Activated naive CD8-positive, alpha-beta T cell treated with anti-CD3 and anti-CD28 coated beads, Interleukin-2, amount 50 U/mL, for 24 hours (primary cell): ENCODE measurements at regions not wholly inside any gene's neighbourhood (a gene's known extent, or its start where the extent isn't known, plus 50 kb on each side); places are given as distances from the start of the nearest gene placed in this dataset.

Experiments
- ATAC-seq: fragments of 150-1000 bp; cut with Tn5 transposase; one replicate; pipeline ENCODE4 v1.10.0; 2021
- DNase-seq: peaks from one replicate; pipeline ENCODE4 v3.0.0; 2021
- H3K27ac Mint-ChIP-seq: one replicate; pipeline ENCODE4 v1.8.0; 2021; ENCODE audit warnings: mild to moderate bottlenecking, mixed read lengths
- H3K27me3 Mint-ChIP-seq: one replicate; pipeline ENCODE4 v1.8.0; 2021; ENCODE audit warnings: mixed read lengths
- H3K36me3 Mint-ChIP-seq: one replicate; pipeline ENCODE4 v1.8.0; 2021; ENCODE audit warnings: low read depth, mixed read lengths
- H3K4me1 Mint-ChIP-seq: one replicate; pipeline ENCODE4 v1.8.0; 2021; ENCODE audit warnings: mixed read lengths
- H3K4me3 Mint-ChIP-seq: one replicate; pipeline ENCODE4 v1.8.0; 2021; ENCODE audit warnings: mild to moderate bottlenecking, moderate library complexity, mixed read lengths
- H3K9me3 Mint-ChIP-seq: one replicate; pipeline ENCODE4 v1.8.0; 2021; ENCODE audit warnings: mixed read lengths

DNA sequence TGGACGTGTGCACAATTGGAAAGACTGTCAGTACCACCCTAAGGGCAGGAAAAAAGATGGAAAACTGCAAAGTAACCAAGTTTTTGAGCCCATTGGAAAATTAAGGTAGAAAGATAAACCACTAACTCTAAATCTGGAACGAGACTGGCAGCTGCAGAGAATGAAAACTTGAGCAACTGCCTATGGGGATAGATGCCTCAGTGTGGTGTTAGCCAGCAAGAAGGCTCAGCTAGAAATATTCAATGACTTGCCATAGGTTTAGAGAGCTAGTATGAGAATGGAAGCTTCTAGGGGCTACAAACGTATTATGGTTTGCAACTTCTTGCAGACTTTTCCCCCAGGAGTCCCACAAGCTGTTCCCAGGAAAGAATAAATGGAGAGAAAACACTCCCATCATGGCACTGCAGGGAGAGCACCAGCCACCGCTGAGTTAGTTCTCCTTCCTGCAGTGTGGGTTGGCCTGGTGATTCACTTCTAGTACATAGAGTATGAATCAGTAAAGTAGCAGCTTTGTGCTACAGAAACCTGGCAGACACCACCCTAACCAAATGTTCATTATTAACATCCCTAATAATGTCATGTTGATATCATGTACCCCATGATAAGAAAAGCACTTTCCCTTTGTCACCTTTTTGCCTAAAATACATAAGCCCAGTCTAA lies 372.4 kb upstream of the VWC2 start:
- ATAC-seq (no peak), DNase-seq (no peak)
- H3K27me3 Mint-ChIP-seq: no peaks in the 10 kb centered on the region
- no peaks in the 10 kb centered on the region for H3K9me3 Mint-ChIP-seq
- no peak overlapping the region for H3K27ac Mint-ChIP-seq
- no peaks in the 10 kb centered on the region for H3K36me3 Mint-ChIP-seq
- H3K4me3 Mint-ChIP-seq: no peak overlapping the region
- no peaks in the 10 kb centered on the region for H3K4me1 Mint-ChIP-seq

DNA sequence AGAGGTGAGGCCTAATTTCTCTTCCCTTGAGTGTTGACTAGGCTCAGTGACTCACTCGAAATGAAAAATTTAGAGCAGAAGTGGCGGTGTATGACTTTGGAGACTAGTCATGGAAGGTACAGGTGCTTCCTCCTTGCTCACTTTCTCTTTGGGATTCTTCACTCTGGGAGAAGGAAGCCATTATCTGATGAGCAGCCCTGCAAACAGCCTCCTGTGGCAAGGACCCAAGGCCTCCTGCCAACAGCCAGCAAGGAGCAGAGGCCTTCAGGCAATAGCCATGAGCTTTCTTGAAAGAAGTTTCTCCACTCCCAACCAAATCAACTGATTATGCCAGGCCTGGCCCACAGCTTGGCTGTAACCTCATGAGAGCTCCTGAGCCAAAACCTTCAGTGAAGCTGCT lies 369.6 kb upstream of the VWC2 start:
- DNase-seq (no peak), ATAC-seq (no peak)
- Mint-ChIP-seq H3K4me1 (no peaks in the 10 kb centered on the region), H3K36me3 (no peaks in the 10 kb centered on the region), H3K27ac (no peak overlapping the region), H3K9me3 (no peaks in the 10 kb centered on the region), H3K4me3 (no peak overlapping the region), H3K27me3 (no peaks in the 10 kb centered on the region)

DNA sequence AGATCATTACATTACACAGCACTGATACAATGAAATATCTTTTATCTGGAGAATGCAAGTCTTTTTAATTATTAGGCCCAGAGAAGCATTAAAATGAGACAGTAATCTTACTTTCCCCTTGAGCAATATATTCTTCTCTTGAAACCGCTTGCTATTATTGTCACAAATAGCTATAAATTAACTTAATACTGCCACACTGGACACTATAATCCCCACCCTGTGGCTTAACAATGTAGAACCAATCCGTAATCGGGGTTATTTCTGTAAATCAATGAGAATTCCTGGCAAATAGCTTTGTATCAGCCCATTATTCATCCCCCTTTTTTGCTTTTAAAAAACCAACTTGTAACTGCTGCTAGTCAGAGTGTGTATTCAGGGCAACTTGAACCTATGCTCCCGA lies 366.2 kb upstream of the VWC2 start:
- Mint-ChIP-seq H3K4me3 (no peak overlapping the region), H3K36me3 (no peaks in the 10 kb centered on the region), H3K27me3 (no peaks in the 10 kb centered on the region), H3K4me1 (no peaks in the 10 kb centered on the region), H3K9me3 (no peaks in the 10 kb centered on the region), H3K27ac (no peak overlapping the region)
- no peak for DNase-seq
- ATAC-seq: no peak

DNA sequence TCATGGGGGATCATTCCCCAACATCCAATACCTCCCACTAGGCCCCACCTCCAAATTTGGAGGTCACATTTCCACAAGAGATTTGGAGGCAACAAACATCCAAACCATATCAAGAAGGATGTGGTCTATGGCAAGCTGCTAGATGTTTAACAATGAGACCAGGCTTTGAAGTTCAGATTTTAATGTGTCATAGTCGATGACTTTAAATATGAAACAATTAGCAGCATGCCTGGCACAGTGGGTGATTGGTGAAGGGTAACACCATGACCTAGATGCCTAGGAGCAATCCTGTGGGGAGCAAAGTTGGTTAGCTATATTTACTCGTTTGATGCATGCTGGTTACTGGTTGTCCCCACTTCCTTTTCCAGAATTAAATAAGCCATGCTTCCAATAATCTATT lies 356.4 kb upstream of the VWC2 start:
- DNase-seq (no peak), ATAC-seq (no peak)
- no peaks in the 10 kb centered on the region for H3K36me3 Mint-ChIP-seq
- no peak overlapping the region for H3K27ac Mint-ChIP-seq
- H3K27me3 Mint-ChIP-seq: no peaks in the 10 kb centered on the region
- H3K4me1 Mint-ChIP-seq: no peaks in the 10 kb centered on the region
- no peak overlapping the region for H3K4me3 Mint-ChIP-seq
- H3K9me3 Mint-ChIP-seq: peaks cover 9% of the 10 kb centered on the region

DNA sequence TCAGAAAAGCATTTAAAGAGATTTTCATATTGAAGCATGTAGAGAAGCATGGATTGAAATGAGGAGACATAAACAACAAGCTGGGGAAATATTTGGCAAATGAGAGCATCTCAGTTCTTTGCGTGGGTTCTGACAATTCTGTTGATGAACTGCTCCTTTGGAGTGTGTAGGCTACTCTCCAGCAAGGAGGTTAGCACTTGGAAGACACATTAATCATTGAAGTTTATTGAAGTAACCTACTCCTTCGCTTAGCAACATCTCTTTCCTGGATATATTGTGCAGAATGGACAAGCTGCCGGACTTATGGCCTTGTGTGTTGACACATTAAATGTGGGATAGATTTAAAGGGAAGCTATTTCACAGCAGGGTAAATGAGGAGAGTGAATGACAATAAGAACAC lies 354.5 kb upstream of the VWC2 start:
- ATAC-seq (no peak), DNase-seq (no peak)
- no peaks in the 10 kb centered on the region for H3K36me3 Mint-ChIP-seq
- peaks cover 4% of the 10 kb centered on the region for H3K9me3 Mint-ChIP-seq
- no peak overlapping the region for H3K4me3 Mint-ChIP-seq
- H3K4me1 Mint-ChIP-seq: no peaks in the 10 kb centered on the region
- H3K27me3 Mint-ChIP-seq: no peaks in the 10 kb centered on the region
- H3K27ac Mint-ChIP-seq: no peak overlapping the region

DNA sequence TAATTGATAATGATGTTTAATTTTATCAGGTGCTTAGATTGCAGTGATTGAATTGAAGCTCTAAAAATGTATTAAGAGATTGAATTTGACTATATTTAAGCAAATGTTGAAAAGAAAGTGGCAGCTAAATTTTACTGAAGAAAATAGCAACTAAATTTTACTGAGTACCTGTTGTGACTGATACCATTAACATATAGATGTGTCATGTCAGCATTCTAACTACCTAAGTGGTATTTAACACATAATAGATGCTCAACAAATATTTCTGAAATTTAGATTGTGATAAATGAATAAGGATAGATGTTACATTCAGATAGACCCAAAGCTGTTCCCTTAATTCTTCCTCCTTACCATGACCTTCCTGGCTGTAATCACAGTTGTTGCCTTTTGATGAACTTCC lies 350.9 kb upstream of the VWC2 start:
- no peaks in the 10 kb centered on the region for H3K4me1 Mint-ChIP-seq
- no peak overlapping the region for H3K4me3 Mint-ChIP-seq
- H3K36me3 Mint-ChIP-seq: no peaks in the 10 kb centered on the region
- no peaks in the 10 kb centered on the region for H3K27me3 Mint-ChIP-seq
- DNase-seq: no peak
- ATAC-seq: no peak
- H3K9me3 Mint-ChIP-seq: peaks cover 4% of the 10 kb centered on the region
- H3K27ac Mint-ChIP-seq: no peak overlapping the region

DNA sequence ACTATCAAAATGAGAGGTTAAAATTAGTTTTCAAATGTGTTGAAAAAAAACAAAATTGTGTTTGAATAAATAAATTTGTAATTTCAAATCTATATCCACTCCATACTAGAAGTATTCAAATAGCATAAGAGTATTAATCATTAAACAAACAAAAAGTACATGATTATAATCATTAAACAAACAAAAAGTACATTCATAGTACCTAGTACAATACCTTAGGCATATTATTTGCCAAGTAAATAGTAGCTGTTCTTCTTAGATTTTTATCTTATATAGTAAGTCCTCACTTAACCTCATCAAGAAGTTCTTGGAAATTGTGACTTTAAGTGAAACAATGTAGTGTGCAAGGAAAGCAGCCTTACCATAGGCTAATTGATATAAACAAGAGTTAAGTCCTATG lies 349.3 kb upstream of the VWC2 start:
- ATAC-seq: no peak
- H3K4me1 Mint-ChIP-seq: no peaks in the 10 kb centered on the region
- peaks cover 4% of the 10 kb centered on the region for H3K9me3 Mint-ChIP-seq
- H3K4me3 Mint-ChIP-seq: no peak overlapping the region
- no peaks in the 10 kb centered on the region for H3K27me3 Mint-ChIP-seq
- no peak for DNase-seq
- H3K36me3 Mint-ChIP-seq: no peaks in the 10 kb centered on the region
- no peak overlapping the region for H3K27ac Mint-ChIP-seq

DNA sequence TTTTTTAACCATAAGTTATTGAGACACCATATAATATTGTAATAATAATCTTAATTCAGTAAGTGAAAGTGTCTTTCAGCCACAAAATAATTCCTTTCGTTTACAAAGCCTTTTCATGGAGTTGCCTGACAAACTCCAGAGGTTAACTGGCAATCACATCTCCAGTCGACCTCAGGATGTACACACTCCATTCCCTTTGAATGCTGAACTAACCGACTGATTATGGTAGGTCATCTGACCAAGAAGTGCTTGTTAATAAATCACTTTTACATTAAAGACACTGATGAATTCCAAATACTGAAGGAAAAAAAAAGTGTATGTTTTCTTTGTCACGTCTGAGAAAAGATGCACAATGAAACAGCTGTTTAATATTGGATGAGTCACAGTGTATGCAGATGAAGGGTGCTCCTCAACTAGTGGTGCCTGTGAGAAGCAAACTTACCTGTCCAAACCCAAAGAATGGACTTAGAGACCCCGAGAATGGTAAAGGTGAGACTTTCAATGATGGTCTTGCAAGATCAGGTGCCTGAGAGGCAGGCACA lies 348.1 kb upstream of the VWC2 start:
- Mint-ChIP-seq H3K27ac (no peak overlapping the region), H3K9me3 (peaks cover 4% of the 10 kb centered on the region), H3K4me3 (no peak overlapping the region), H3K4me1 (no peaks in the 10 kb centered on the region), H3K36me3 (no peaks in the 10 kb centered on the region), H3K27me3 (no peaks in the 10 kb centered on the region)
- DNase-seq: no peak
- no peak for ATAC-seq

DNA sequence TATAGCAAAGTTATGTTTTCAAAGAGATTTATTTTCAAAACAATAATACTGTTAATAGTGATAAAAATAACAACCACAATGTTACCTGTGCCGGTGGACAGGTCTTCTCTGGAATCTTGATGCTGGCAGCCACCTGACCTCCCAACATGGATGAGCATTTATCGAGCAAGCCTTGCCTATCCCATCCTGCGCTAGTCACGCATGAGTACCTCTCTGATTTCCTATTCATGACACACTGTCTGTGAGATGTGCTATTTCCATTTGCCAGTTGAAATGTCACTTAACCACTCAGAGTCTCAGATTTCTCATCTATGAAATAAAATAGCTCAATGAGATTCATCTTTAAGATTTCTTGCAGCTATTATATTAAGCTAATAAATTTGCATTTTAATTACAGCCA lies 341.2 kb upstream of the VWC2 start:
- ATAC-seq: no peak
- no peak overlapping the region for H3K4me3 Mint-ChIP-seq
- H3K36me3 Mint-ChIP-seq: no peaks in the 10 kb centered on the region
- no peak for DNase-seq
- H3K4me1 Mint-ChIP-seq: no peaks in the 10 kb centered on the region
- H3K27ac Mint-ChIP-seq: no peak overlapping the region
- H3K9me3 Mint-ChIP-seq: no peaks in the 10 kb centered on the region
- H3K27me3 Mint-ChIP-seq: no peaks in the 10 kb centered on the region

DNA sequence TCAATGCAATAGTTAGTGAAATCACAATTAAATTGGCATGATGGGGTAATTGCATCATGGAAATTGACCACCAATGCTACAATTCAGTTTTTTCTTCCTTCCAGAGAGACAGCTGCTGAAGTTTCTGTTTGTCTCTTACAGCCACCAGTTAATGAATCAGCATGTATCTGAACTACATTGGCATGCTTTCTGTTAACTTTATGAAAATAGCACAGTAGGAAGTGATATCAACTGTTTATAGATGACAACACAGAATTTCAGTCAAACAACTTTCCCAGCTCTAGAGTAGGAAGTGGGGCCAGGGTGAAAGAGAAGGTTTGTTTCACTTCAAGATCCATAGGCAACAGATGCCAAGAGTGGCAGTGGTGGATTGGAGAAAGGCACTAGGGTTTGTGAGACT lies 339.6 kb upstream of the VWC2 start:
- H3K4me3 Mint-ChIP-seq: no peak overlapping the region
- ATAC-seq (no peak), DNase-seq (no peak)
- no peak overlapping the region for H3K27ac Mint-ChIP-seq
- H3K36me3 Mint-ChIP-seq: no peaks in the 10 kb centered on the region
- no peaks in the 10 kb centered on the region for H3K27me3 Mint-ChIP-seq
- no peaks in the 10 kb centered on the region for H3K9me3 Mint-ChIP-seq
- no peaks in the 10 kb centered on the region for H3K4me1 Mint-ChIP-seq

DNA sequence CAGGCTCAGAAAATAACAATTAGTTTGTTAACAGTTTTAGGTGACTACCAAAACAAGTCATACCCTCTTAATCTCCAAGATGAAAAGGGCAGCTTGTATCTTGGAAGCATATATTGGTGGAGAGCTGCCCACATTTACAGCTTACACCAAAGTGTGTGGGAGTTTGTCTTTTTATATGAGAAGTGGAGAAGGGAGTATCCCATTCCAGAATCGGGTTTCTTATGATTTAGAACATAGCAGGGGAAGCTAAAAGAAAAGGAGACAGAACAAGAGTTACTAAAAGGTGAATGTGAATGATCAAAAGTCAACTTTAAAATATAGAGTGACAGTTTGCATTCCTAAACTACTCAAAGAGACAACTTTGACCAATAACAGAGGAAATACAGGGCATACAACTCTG lies 338.6 kb upstream of the VWC2 start:
- Mint-ChIP-seq H3K27ac (no peak overlapping the region), H3K4me3 (no peak overlapping the region), H3K9me3 (no peaks in the 10 kb centered on the region), H3K36me3 (no peaks in the 10 kb centered on the region), H3K4me1 (no peaks in the 10 kb centered on the region), H3K27me3 (no peaks in the 10 kb centered on the region)
- DNase-seq (no peak), ATAC-seq (no peak)

DNA sequence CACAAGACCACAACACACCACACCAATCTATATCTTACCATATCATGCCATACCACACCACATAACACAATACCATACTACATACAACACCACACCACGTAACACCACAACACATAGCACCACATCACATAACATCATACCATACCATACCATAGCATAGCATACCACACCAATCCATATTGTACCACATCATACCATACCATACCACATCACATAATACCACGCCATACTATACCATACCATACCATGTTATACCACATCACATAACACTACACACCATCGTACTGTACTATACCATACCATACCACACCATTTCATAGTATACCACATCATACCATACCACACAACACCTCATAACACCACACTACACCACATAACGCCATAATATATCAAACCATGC lies 335.2 kb upstream of the VWC2 start:
- no peaks in the 10 kb centered on the region for H3K4me1 Mint-ChIP-seq
- ATAC-seq (no peak), DNase-seq (no peak)
- no peak overlapping the region for H3K27ac Mint-ChIP-seq
- H3K9me3 Mint-ChIP-seq: peaks cover 3% of the 10 kb centered on the region
- no peak overlapping the region for H3K4me3 Mint-ChIP-seq
- H3K27me3 Mint-ChIP-seq: no peaks in the 10 kb centered on the region
- H3K36me3 Mint-ChIP-seq: no peaks in the 10 kb centered on the region

DNA sequence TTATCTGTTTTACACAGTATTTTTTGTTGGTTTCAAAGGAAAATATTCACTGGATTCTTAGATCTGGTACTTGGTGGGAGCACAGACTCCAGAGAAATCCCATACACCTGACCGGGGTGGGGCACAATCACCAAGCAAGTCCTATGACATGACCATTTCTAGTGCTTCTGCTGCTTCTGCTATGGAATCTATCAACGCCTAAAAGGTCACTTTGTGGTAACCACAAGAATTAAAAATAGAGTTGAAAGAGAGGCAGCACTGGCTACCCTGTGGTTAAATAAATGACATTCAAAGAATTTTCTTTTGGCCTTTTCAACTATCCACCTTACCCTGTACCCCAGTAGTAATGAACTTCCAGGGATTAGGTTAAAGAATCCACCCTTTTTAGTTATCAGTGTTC lies 329.9 kb upstream of the VWC2 start:
- H3K36me3 Mint-ChIP-seq: no peaks in the 10 kb centered on the region
- H3K27me3 Mint-ChIP-seq: no peaks in the 10 kb centered on the region
- no peak overlapping the region for H3K27ac Mint-ChIP-seq
- H3K4me3 Mint-ChIP-seq: no peak overlapping the region
- DNase-seq (no peak), ATAC-seq (no peak)
- no peaks in the 10 kb centered on the region for H3K4me1 Mint-ChIP-seq
- H3K9me3 Mint-ChIP-seq: peaks cover 7% of the 10 kb centered on the region

DNA sequence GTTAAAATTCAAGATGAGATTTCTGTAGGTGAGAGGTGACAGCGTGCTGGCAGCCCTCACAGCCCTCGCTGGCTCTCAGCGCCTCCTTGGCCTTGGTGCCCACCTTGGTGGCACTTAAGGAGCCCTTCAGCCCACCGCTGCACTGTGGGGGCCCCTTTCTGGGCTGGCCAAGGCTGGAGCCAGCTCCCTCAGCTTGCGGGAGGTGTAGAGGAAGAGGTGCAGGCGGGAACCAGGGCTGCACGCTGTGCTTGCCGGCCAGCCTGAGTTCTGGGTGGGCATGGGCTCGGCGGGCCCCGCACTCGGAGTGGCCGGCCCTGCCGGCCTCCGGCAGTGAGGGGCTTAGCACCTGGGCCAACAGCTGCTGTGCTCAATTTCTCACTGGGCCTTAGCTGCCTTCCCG lies 320.0 kb upstream of the VWC2 start:
- no peaks in the 10 kb centered on the region for H3K9me3 Mint-ChIP-seq
- H3K4me3 Mint-ChIP-seq: no peak overlapping the region
- ATAC-seq (no peak), DNase-seq (no peak)
- H3K27me3 Mint-ChIP-seq: no peaks in the 10 kb centered on the region
- no peak overlapping the region for H3K27ac Mint-ChIP-seq
- no peaks in the 10 kb centered on the region for H3K4me1 Mint-ChIP-seq
- no peaks in the 10 kb centered on the region for H3K36me3 Mint-ChIP-seq

DNA sequence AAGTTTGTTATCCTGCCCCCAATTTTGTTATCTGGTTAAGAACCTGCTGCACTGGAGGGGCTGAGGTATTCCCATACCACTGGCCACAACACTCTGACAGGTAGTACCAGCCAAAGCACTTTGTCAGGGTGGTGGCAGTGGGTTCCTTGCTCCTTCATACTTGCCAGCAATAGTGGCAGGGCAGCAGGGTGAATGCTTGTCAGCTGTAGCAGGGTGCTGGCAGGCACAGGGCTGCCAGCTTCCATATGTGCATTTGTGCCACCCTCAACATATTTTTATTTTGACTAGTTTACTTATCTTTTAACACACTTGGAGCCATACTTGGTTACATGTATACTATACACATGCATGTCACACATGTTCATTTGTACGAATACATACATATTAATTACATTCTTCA lies 294.0 kb upstream of the VWC2 start:
- Mint-ChIP-seq H3K4me3 (no peak overlapping the region), H3K27me3 (no peaks in the 10 kb centered on the region), H3K27ac (no peak overlapping the region), H3K9me3 (peaks cover 7% of the 10 kb centered on the region), H3K36me3 (no peaks in the 10 kb centered on the region), H3K4me1 (no peaks in the 10 kb centered on the region)
- DNase-seq (no peak), ATAC-seq (no peak)

DNA sequence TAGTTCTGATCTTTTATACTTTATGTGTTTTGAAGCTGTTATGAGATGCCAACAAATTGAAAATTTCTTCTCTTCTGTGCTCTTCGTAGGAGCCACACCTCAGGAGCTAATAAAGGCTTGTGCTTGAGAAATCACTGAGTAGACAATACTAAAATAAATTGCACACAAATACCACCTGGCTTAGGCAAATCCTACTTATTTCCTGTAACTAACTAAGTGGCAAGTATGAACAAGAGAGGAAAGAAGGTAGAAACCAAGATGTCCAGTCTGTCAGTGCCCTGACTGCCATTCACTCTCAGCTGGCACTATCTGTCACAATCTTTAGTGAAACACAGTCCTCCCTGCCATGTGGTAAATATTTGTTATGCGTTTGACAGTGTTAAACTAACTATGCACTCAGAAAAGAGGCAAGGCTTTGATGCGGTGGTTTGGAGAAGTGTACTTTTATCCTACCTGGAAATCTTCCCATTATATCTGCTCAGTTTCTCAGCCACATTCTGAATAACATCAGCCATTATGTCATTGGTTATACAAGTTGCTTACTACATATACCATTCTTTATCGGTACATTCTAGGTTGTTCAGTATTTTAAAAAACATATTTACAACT lies 293.4 kb upstream of the VWC2 start:
- Mint-ChIP-seq H3K4me1 (no peaks in the 10 kb centered on the region), H3K27me3 (no peaks in the 10 kb centered on the region), H3K36me3 (no peaks in the 10 kb centered on the region), H3K27ac (no peak overlapping the region), H3K9me3 (peaks cover 7% of the 10 kb centered on the region), H3K4me3 (no peak overlapping the region)
- ATAC-seq (no peak), DNase-seq (no peak)
